GM12864 (cell line): ENCODE measurements at regions not wholly inside any gene's neighbourhood (a gene's known extent, or its start where the extent isn't known, plus 50 kb on each side); places are given as distances from the start of the nearest gene placed in this dataset.

Experiments
- DNase-seq: peaks from one replicate; pipeline ENCODE4 v3.0.0-alpha.2; 2011; ENCODE audit warnings: low read depth
- H3K4me3 ChIP-seq: 2 replicates; pipeline ENCODE4 v1.5.1; 2011; ENCODE audit warnings: mild to moderate bottlenecking, low read depth, low read length, control low read depth
- CTCF ChIP-seq: IDR thresholded peaks from 2 replicates; pipeline ENCODE4 v1.5.1; 2011; ENCODE audit warnings: low read depth, mild to moderate bottlenecking, moderate library complexity, low read length, control low read depth, inconsistent platforms; ENCODE audit errors: missing control alignments

DNA sequence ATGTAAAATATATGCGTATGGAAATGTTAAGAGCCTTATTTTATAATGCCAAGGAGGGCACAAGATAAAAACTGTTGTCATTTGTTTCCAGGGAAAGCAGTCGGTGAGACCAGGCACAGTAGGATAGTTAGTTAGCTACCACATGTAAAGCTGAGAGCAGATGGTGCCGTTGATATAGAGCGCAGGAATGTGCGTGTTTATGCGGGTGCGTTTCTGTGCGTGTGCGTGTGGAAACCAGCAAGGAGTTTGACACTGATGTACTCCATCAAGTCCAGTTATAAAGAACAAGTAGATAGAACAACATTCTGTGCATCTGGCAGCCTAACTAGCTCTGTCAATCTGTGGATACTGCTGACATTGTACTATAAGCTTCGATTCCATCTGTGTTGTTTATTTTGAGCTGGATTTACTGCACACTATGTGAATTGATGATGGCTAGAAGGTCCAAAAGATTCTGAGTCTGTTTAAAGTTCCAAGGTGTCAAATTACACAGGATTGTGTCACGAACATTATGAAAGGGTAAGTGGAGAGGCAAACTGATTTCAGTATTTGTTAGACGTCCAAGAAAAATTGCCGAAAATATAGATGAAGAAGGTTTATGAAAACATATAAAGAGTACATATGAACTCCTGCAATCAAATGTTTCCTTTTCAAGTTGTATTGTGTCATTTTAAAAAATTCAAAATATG is 494.9 kb upstream of the MEF2C start:
- no peak for TF ChIP-seq CTCF
- no peak for DNase-seq
- H3K4me3 ChIP-seq: no peak overlapping the region

DNA sequence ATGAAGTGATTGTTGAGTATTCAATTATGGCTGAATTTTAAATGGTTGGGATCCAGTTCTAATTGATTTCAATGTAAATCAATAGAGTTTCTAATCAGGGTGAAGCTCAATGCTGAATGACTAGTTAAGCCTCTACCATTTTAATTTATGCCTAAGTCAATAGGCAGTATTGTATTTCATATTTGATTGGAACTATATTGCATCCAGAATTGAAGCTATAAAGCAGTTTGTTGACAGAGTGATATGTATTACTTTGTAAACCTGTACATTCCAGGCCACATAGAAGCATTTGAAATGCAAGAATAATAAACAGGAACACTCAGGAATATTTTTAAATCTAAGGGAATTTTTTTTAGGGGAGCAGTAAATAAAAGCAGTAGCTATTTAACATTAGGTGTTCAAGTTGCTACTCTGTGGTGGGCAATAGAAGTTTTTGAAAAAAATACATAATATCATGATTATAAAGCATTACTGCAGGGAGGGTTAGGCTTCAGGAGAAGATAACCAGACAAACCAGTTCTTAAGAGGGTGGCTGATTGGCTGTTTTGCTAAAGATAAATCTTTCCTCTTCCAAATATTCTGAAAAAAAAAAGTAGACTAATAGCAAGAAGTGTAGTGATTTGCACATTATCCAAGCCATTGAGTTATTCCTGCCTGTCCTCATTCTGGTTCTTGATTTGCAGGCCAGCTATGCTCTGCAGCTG is 492.0 kb upstream of the MEF2C start:
- no peak for TF ChIP-seq CTCF
- DNase-seq: no peak
- no peak overlapping the region for H3K4me3 ChIP-seq

GRCh38 chr5:89374144-89374784 is 491.3 kb upstream of the MEF2C start:
- TF ChIP-seq CTCF: no peak
- H3K4me3 ChIP-seq: no peak overlapping the region
- DNase-seq: no peak

DNA sequence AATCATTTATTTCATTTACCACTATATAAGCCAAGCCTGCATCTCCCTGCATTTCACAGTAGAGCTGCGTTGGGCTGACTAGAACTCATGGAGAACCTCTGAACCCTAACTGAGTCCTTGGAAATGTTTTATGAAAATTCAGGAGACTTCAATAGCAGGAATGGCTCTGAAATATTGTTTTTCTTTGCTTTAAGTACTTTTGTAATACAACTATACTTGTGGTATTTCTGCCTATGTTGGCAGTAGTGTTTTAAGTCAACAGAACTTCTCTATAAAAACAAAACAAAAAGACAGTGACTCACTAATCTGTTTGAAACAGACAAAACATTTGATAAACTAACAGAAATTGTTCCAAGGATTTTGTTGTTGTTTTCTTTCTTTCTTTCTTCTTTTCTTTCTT is 489.2 kb upstream of the MEF2C start:
- no peak for TF ChIP-seq CTCF
- DNase-seq: no peak

DNA sequence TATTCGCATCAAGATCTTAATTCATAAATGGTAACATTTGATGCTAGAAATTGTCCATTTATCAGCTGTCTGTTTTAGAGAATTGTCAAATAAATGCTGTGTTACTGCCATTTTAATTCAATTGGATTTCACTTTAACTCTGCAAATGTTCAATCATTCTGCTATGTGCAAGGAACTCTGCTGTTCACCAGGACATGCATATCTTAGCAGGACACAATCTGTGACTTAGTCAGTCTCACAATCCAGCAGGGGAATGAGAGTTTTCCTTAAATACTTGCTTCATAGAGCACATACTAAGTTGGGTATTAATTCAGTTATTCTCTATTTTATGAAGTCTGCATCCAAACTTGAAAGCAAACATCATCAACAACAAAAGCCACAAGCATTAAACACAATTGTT is 488.7 kb upstream of the MEF2C start:
- DNase-seq: no peak
- TF ChIP-seq CTCF: no peak
- no peak overlapping the region for H3K4me3 ChIP-seq

More for the DNA sequence above, 489.2 kb upstream of the MEF2C start:
- H3K4me3 ChIP-seq: no peak overlapping the region

DNA sequence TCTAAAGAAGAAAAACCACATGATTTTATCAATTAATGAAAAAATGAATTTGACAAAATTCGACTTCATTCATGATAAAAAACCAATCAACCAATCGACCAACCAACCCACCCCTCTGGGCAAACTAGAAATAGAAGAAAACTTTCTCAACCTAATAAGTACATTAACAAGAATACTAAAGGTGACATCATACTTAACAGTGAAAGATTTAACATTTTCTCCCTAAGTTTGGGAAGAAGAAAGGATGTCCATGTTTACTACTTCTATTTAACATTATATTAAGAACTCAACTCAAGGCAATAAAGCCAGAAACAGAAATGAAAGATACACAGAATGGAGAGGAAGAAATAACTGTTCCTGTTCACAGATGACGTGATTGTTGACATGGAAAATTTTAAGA is 476.1 kb upstream of the MEF2C start:
- no peak for DNase-seq
- H3K4me3 ChIP-seq: no peak overlapping the region
- no peak for TF ChIP-seq CTCF
